C4-2B (cell line): ENCODE measurements at regions not wholly inside any gene's neighbourhood (a gene's known extent, or its start where the extent isn't known, plus 50 kb on each side); places are given as distances from the start of the nearest gene placed in this dataset.
"Not testable (repeated sequence)": the region's sequence is repeated elsewhere in the genome, so short reads cannot be mapped to it uniquely, and the experiment has no call there.

Source experiments
- H3K27ac ChIP-seq: fragments of 450-650 bp; 2 replicates; pipeline ENCODE4 v1.5.1; 2017
- CTCF ChIP-seq: fragments of 450-650 bp; conservative IDR thresholded peaks from 2 replicates; pipeline ENCODE4 v1.5.1; 2017; ENCODE audit warnings: mild to moderate bottlenecking
- ZFX ChIP-seq: fragments of 450-650 bp; IDR thresholded peaks from 2 replicates; pipeline ENCODE4 v1.6.1; 2017

GRCh38 chr2:67896476-67896875 lies 166.3 kb downstream of the C1D start:
- TF ChIP-seq ZFX (no peak), CTCF (no peak)
- H3K27ac ChIP-seq = no peak overlapping the region

- TF ChIP-seq ZFX (no peak), CTCF (no peak)
- H3K27ac ChIP-seq = no peak overlapping the region
Observed at GRCh38 chr2:67898595-67898994, 164.2 kb downstream of the C1D start.

DNA sequence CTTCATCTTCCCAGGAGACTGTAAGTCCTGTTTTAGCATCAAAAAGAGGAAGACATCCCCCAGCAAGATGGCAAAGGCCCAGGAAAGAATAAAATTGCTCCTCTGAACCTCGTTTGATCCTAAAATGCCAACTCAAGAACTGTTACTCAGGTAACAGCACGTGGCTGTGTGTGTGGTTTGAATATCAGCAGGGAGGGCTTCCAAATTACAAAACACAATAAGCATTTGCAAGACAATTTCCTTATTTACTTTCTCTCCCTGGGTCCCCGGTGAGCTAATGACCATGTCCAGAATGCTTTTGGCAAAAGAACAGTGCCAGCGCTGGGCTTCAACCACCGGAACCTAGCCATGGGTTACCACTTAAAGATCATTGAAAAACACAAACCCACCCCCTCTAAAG lies 163.6 kb downstream of the C1D start:
- no peak for TF ChIP-seq ZFX
- no peak for TF ChIP-seq CTCF
- H3K27ac ChIP-seq = no peak overlapping the region

DNA sequence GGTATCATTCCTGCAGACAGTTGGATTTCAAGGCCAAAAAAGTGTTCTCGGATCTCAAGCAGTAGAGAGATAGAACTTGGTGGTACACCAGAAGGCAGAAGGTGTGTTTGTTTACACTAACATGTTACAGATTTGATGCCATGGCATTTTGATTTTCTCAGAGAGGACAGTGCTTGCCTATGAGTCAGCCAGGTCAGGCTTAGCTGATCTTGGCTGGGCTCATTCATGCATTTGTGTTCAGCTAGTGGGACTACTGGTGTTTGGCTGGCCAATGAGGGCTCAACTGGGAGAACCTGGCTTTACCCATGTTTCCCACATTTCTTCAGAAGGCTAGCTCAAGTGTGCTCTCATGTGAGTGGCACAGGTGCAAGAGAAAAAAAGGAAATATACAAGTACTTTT lies 162.0 kb downstream of the C1D start:
- TF ChIP-seq ZFX = no peak
- no peak for TF ChIP-seq CTCF
- no peak overlapping the region for H3K27ac ChIP-seq

DNA sequence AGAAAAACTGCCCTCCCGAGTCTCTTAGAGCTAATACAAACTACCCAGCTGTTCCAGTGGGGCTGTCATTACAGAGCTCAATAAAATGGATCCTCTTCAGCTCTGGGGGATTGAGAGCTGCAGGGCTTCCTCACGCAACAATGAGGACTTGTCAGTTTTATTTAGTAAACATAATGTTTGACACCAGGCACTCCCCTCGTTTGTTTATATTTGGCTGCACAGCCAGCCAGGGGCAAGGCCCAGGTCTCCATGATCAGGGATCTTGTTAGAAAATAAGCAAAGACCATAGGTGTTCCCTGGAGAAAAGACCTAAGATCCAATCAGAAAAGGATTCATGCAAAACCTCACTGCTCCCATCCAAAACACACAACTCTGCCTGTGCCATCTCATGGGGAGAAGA lies 158.2 kb downstream of the C1D start:
- TF ChIP-seq CTCF (no peak), ZFX (no peak)
- no peak overlapping the region for H3K27ac ChIP-seq

DNA sequence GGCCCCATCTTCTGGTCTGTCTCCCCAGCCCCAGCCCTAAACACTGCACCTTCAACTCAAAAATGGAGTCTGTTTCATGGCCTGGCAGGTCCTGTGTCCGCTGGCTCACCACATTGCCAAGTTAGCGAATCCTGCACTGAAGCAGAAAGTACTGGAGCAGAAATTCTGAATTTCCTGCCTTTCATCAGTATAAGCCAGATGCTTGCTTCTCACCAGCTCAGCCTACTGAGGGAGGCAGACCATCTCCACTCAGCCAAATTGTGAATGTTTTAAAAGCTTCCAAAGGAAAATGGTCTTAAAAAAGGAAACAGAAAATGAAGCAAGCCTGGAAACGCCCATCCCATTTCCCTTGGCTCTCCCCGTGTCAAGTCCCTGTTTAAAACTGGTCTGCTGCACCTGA lies 157.8 kb downstream of the C1D start:
- TF ChIP-seq ZFX = no peak
- no peak overlapping the region for H3K27ac ChIP-seq

DNA sequence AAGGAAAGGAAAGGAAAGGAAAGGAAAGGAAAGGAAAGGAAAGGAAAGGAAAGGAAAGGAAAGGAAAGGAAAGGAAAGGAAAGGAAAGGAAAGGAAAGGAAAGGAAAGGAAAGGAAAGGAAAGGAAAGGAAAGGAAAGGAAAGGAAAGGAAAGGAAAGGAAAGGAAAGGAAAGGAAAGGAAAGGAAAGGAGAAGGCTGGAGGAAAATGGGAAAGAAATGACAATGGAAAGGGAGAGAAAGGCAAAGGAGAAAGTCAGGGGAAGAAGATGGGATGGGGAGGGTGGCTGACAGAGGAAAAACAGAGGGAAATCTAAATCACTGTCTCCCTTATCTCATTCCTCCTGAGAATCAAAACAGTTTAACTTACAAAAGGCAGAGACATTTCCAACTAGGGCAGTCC lies 156.3 kb downstream of the C1D start:
- not testable (repeated sequence) for H3K27ac ChIP-seq

- no peak overlapping the region for H3K27ac ChIP-seq
Observed at GRCh38 chr2:67917332-67918054, 145.3 kb downstream of the C1D start.

More at GRCh38 chr2:67917332-67918054, 145.3 kb downstream of the C1D start:
- TF ChIP-seq ZFX (no peak), CTCF (no peak)
